ENCODE measurements at regions not wholly inside any gene's neighbourhood (a gene's known extent, or its start where the extent isn't known, plus 50 kb on each side); places are given as distances from the start of the nearest gene placed in this dataset.

- no peak for TF ChIP-seq CTCF (conservative IDR thresholded peaks at IDR 0.05; ENCODE audit: low read depth in 2 of 2)
- no peak for TF ChIP-seq JUNB (IDR thresholded peaks at IDR 0.05; ENCODE audit: unreplicated experiment)
- no peak for TF ChIP-seq POLR2AphosphoS5 (IDR thresholded peaks at IDR 0.05; ENCODE audit: low read depth)
- no peak for TF ChIP-seq EZH2 (IDR thresholded peaks at IDR 0.05; ENCODE audit: low read depth, unreplicated experiment)
- TF ChIP-seq, protein P1, sequence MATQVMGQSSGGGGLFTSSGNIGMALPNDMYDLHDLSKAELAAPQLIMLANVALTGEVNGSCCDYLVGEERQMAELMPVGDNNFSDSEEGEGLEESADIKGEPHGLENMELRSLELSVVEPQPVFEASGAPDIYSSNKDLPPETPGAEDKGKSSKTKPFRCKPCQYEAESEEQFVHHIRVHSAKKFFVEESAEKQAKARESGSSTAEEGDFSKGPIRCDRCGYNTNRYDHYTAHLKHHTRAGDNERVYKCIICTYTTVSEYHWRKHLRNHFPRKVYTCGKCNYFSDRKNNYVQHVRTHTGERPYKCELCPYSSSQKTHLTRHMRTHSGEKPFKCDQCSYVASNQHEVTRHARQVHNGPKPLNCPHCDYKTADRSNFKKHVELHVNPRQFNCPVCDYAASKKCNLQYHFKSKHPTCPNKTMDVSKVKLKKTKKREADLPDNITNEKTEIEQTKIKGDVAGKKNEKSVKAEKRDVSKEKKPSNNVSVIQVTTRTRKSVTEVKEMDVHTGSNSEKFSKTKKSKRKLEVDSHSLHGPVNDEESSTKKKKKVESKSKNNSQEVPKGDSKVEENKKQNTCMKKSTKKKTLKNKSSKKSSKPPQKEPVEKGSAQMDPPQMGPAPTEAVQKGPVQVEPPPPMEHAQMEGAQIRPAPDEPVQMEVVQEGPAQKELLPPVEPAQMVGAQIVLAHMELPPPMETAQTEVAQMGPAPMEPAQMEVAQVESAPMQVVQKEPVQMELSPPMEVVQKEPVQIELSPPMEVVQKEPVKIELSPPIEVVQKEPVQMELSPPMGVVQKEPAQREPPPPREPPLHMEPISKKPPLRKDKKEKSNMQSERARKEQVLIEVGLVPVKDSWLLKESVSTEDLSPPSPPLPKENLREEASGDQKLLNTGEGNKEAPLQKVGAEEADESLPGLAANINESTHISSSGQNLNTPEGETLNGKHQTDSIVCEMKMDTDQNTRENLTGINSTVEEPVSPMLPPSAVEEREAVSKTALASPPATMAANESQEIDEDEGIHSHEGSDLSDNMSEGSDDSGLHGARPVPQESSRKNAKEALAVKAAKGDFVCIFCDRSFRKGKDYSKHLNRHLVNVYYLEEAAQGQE (IDR thresholded peaks at IDR 0.05; ENCODE audit: unreplicated experiment): no peak
- no peak for TF ChIP-seq EZH2phosphoT487 (IDR thresholded peaks at IDR 0.05; ENCODE audit: unreplicated experiment)
- TF ChIP-seq CREB1 (CRISPR knock-in tag; IDR thresholded peaks at IDR 0.05; ENCODE audit: low read depth): no peak
- TF ChIP-seq STAT1 (IDR thresholded peaks at IDR 0.05; ENCODE audit: unreplicated experiment): no peak
- TF ChIP-seq ZNF114 (CRISPR knock-in tag; IDR thresholded peaks at IDR 0.05): no peak
- TF ChIP-seq, protein P2, sequence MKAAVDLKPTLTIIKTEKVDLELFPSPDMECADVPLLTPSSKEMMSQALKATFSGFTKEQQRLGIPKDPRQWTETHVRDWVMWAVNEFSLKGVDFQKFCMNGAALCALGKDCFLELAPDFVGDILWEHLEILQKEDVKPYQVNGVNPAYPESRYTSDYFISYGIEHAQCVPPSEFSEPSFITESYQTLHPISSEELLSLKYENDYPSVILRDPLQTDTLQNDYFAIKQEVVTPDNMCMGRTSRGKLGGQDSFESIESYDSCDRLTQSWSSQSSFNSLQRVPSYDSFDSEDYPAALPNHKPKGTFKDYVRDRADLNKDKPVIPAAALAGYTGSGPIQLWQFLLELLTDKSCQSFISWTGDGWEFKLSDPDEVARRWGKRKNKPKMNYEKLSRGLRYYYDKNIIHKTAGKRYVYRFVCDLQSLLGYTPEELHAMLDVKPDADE (IDR thresholded peaks at IDR 0.05): no peak
Observed at GRCh38 chr13:105906746-105907145, 628.7 kb downstream of the EFNB2 start.

Measured in GM23338 (cell line).